GM19455 (cell line): ENCODE measurements at regions not wholly inside any gene's neighbourhood (a gene's known extent, or its start where the extent isn't known, plus 50 kb on each side); places are given as distances from the start of the nearest gene placed in this dataset.
"Not testable (repeated sequence)": the region's sequence is repeated elsewhere in the genome, so short reads cannot be mapped to it uniquely, and the experiment has no call there.

Experiments
- ATAC-seq: cut with Tn5 transposase; IDR thresholded peaks from one replicate; pipeline ENCODE4 v1.9.1; 2021; ENCODE audit not compliant: unreplicated experiment

DNA sequence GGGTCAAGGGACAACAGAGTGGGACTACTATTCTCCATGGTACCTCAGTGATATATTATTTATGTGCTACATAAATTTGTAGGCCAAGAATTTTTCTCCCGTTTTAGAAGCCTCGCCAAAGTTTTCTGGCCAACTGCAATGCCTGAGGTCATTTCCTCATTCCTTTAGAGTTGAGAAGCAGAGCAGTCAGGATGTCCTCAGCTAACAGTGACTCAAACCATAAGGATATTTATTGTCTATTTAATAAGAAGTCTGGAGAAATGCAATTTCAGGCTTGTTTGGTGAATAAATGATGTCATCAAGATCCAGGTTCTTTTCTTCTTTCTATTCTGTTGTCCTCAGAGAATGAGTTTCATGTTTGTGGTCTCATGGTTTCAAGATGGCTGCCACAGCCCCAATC, 91.0 kb downstream of the ADCYAP1 start:
- ATAC-seq, result no peak

DNA sequence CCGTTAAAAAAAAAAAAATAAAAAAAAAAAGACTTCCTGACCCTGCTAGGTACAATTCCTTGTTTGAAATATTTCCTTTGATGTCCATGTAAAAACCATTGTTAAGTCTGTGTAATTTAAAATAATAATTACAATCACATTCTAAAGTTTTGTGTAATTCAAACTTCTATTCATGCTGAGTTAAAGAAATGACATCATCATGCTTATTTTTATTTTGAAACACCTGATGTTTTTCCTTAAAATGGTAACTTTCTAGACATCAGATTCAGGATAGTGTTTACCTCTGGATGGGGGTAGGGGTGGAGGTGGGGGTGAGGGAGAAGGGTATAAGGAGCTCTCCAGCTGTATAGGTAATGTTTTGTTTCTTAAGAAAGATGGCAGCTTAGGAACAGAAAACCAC, 92.8 kb downstream of the ADCYAP1 start:
- ATAC-seq, result no peak

GRCh38 chr18:998936-999335, 94.3 kb downstream of the ADCYAP1 start:
- ATAC-seq, result no peak

GRCh38 chr18:1002653-1003178, 98.0 kb downstream of the ADCYAP1 start:
- ATAC-seq, result no peak

DNA sequence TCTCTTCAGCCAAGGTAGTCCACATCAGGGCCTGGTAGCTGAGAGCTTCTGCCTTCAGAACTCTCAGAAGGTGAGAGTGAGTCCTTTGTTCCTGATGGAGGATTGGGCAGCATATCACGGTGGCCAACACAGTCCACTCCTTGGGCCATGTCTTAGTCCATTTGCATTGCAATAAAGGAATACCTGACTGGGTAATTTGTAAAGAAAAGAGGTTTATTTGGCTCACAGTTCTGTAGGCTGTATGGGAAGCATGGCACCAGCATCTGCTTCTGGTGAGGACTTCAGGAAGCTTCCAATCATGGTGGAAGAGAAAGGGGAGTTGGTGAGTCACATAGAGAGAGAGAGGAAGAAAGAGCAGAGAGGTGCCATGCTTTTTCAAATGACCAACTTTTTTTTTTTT, 98.8 kb downstream of the ADCYAP1 start:
- ATAC-seq, result no peak

- no peak for ATAC-seq
Measured at GRCh38 chr18:1006304-1006703, 101.6 kb downstream of the ADCYAP1 start.

GRCh38 chr18:1006965-1007364, 102.3 kb downstream of the ADCYAP1 start:
- no peak for ATAC-seq

GRCh38 chr18:1011349-1011748, 106.7 kb downstream of the ADCYAP1 start:
- ATAC-seq, result no peak

DNA sequence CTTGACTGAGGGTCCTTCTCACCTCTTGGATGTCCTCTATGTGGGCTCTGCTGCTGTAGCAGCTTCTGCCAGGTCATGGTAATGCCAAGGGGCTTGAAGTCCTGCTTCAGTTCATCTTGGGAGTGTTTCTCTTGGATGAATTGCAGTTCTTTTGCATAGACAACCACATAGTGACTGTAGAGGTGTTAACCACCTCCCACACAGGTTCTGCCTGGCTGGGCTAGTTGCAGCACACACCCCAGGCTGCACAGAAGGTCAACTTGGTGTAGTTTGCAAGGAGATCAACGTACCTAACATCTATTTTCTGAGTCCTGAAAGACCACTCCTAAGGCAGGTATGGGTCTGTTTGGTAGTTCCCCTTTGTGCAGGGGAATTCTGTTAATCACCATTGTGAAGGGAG, 108.1 kb downstream of the ADCYAP1 start:
- ATAC-seq, result no peak

DNA sequence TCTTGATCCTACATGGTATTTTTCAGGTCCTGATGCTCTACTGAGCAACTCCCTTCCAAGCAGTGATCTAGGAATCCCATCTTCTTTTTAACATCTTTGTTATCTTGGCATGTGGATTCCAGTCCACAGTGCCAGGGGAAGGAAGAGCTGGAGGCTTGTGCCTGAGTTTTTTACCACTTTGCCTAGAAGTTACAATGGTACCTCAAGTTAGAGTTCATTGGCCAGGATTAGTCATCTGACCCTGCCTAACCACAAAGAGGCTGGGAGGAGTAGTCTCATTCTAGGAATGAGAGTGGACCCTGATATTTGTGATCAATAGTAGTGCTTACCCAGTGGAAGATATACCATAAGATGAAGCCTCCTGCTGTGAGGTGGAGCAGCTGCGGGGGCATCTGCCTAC, 109.3 kb downstream of the ADCYAP1 start:
- no peak for ATAC-seq

- ATAC-seq, result no peak
Measured at GRCh38 chr18:1014509-1014908, 109.8 kb downstream of the ADCYAP1 start.

- ATAC-seq, result no peak
Measured at GRCh38 chr18:1014951-1015624, 110.4 kb downstream of the ADCYAP1 start.

DNA sequence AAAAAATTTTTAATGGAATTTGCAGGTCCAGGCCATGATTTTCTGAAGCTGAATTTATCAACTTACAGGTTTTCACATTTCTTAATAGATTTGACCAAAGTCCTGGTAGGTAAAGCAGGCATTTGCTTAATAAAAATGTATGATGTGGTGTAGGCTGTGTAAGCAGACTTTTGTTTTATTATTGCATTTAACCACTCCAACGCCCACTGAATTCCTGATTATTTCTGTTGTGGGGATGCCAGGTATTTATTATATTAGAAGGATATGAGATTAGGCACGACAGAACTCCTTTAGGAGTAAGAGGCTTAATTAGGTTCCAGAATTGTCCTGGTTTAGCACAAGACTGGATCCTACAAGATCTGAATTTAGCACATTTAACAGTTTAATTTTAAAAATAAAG, 111.1 kb downstream of the ADCYAP1 start:
- ATAC-seq, result no peak

DNA sequence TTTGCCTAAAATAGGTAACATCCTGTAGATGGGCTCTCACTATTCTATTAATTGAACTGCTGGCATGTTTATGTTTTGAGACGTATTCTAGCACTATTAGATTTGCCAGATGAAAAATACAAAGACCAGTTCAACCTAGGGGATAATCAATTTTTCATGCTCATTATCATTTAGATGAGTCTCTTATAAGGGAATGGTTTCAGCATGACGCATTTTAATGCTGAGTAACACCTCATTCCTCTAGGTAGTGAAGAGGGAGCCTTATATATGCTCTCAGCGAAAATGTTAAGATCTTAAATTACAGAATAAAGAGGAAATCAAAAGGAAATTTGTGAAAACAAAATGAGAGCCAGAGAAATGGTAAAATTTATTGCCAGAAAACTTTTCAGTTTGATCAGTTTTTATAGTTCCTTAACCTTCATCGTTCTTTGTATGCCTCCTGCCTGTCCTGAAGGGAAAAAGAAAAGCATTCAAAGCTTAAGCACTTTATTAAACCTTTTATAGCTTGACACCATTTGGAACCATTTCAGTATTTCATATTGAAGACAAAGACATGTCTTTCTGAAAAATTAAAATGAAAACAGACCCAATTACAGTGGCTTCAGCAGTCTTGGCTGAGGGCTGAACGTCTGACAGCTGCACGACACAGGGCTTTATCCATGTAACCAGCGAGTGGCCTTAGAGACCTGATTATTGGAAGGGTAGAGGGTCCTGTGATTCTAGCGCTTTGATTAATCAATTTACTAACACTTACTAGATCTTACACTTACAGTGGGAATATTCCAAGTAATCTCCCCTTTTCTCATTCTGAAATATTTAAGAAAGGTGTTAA, 112.8 kb downstream of the ADCYAP1 start:
- no peak for ATAC-seq

- no peak for ATAC-seq
Measured at GRCh38 chr18:1018181-1018681, 113.6 kb downstream of the ADCYAP1 start.

DNA sequence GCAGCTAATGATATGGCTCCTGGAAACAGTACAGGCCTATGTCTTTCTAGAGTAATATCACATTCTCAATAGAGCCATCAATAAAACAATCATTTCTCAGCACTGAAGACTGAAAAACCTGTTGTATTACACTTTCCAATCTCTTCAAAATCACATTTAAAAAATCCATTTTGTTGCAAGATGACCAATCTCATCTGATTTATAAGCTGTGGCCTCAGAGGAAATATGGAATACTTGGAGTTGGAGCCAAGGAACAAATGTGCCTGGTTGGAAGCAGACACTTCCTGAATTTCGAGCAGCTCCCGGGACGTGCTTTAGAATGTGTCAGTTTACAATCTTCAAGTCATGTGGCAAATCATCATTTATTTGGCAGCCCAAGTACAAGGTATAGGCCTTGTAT, 114.5 kb downstream of the ADCYAP1 start:
- no peak for ATAC-seq

GRCh38 chr18:1020731-1021344, 116.2 kb downstream of the ADCYAP1 start:
- ATAC-seq, result no peak

DNA sequence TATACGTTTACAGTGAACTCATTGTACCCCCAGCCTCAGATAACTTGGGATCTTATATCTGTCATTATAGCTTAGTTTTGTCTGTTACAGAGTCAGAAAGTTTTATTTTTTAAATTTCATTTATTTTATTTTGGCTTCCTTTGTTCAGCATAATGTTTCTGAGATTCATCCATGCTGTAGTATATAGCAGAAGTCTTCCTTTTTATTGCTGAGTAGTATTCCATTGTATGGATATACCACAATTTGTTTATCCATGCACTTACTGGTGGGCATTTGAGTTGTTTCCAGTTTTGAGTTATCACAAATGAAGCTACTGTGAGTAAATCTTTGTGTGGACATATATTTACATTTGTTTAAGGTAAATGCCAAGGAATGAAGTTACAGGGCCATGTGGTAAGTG, 122.3 kb downstream of the ADCYAP1 start:
- ATAC-seq, result no peak

GRCh38 chr18:1033092-1033491, 128.4 kb downstream of the ADCYAP1 start:
- ATAC-seq, result not testable (repeated sequence)

DNA sequence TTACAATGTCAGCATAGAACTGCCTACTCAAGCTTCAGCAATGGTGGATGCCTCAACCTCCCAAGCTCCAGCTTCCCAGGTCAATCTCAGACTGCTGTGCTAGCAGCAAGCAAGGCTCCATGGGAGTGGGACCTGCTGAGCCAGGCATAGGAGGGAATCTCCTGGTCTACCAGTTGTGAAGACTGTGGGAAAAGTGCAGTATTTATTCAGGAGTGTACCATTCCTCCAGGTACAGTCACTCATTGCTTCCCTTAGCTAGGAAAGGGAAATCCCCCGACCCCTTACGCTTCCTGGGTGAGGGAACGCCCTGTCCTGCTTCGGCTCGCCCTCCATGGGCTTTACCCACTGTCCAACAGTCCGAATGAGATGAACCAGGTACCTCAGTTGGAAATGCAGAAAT, 130.3 kb downstream of the ADCYAP1 start:
- no peak for ATAC-seq

DNA sequence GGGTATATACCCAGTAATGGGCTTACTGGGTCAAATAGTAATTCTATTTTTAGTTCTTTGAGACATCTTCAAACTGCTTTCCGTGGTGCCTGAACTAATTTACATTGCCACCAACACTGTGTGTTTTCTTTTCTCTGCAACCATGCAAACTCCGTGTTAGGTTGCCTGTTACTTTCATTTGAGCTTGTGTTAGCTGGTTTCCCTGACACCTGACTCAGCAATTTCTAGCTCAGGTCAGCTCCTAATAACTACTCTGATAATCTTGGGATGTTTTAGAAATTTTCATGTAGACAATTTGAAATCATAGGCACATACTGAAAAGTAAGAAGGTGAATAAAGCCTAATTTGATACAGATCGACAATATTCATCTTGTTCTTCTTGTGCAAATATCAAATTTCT, 132.3 kb downstream of the ADCYAP1 start:
- ATAC-seq, result no peak

DNA sequence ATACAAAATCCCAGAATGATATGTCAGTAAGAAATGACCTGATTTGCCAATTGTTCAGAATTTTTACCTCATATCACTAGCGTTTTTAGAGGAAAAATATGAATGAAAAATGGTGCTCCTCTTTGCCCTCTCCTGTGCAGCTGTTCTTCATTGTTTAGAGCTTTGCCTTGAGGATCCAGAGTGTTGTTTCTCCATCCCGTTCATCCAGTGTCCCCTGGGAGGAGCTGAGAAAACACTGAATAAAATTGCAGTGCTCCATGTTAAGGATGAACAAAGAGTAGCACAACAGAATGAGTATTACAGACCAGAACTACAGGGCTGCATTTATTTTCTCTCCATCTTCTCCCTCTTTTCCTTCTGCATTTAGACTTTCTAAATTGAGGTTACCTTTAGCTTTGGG, 133.1 kb downstream of the ADCYAP1 start:
- no peak for ATAC-seq
